Astrocyte (in vitro differentiated cells and primary cell): ENCODE measurements at regions not wholly inside any gene's neighbourhood (a gene's known extent, or its start where the extent isn't known, plus 50 kb on each side); places are given as distances from the start of the nearest gene placed in this dataset.

Experiments
- DNase-seq: peaks from one replicate; pipeline ENCODE4 v3.0.0-alpha.2; 2010; ENCODE audit warnings: low read depth
- FAIRE-seq: peaks from 2 replicates; lab custom pipeline; 2011; peaks lifted over from hg19 to GRCh38; lab: Jason Lieb, UNC
- H2AFZ ChIP-seq: 2 replicates; pipeline ENCODE4 v1.6.0; 2012; ENCODE audit warnings: low read depth, low read length, inconsistent platforms
- H3K27ac ChIP-seq: 2 replicates; pipeline ENCODE4 v1.5.1; 2011; ENCODE audit warnings: low read depth, low read length, inconsistent platforms
- H3K27me3 ChIP-seq: 2 replicates; pipeline ENCODE4 v1.6.0; 2011; ENCODE audit warnings: low read length, inconsistent platforms; ENCODE audit not compliant: insufficient read depth
- H3K36me3 ChIP-seq: 2 replicates; pipeline ENCODE4 v1.5.1; 2011; ENCODE audit warnings: low read length, inconsistent platforms; ENCODE audit not compliant: insufficient read depth
- H3K4me1 ChIP-seq: 2 replicates; pipeline ENCODE4 v1.5.1; 2011; ENCODE audit warnings: low read length, inconsistent platforms; ENCODE audit not compliant: insufficient read depth
- H3K4me2 ChIP-seq: 2 replicates; pipeline ENCODE4 v1.6.0; 2012; ENCODE audit warnings: low read length, inconsistent platforms
- H3K4me3 ChIP-seq: 2 replicates; pipeline ENCODE4 v1.5.1; 2011; ENCODE audit warnings: low read depth, mild to moderate bottlenecking, low read length, inconsistent platforms; ENCODE audit not compliant: insufficient read depth
- H3K79me2 ChIP-seq: 2 replicates; pipeline ENCODE4 v1.6.0; 2012; ENCODE audit warnings: mild to moderate bottlenecking, low read length, inconsistent platforms; ENCODE audit not compliant: insufficient read depth
- H3K9ac ChIP-seq: 2 replicates; pipeline ENCODE4 v1.6.0; 2012; ENCODE audit warnings: mild to moderate bottlenecking, low read length, inconsistent platforms
- H3K9me3 ChIP-seq: 2 replicates; pipeline ENCODE4 v1.5.1; 2012; ENCODE audit warnings: low read depth, mild to moderate bottlenecking, low read length, inconsistent platforms; ENCODE audit not compliant: insufficient read depth
- H4K20me1 ChIP-seq: 2 replicates; pipeline ENCODE4 v1.6.0; 2012; ENCODE audit warnings: low read length, inconsistent platforms; ENCODE audit not compliant: insufficient read depth
- H3K27ac Mint-ChIP-seq: one replicate; pipeline ENCODE4 v1.8.0; 2021; ENCODE audit warnings: mild to moderate bottlenecking, mixed read lengths; ENCODE audit not compliant: unreplicated experiment
- H3K27me3 Mint-ChIP-seq: one replicate; pipeline ENCODE4 v1.8.0; 2021; ENCODE audit warnings: low read depth, mixed read lengths; ENCODE audit not compliant: unreplicated experiment
- H3K36me3 Mint-ChIP-seq: one replicate; pipeline ENCODE4 v1.8.0; 2021; ENCODE audit warnings: low read depth, mixed read lengths; ENCODE audit not compliant: unreplicated experiment
- H3K4me1 Mint-ChIP-seq: one replicate; pipeline ENCODE4 v1.8.0; 2021; ENCODE audit warnings: low read depth, mixed read lengths; ENCODE audit not compliant: unreplicated experiment
- H3K4me3 Mint-ChIP-seq: one replicate; pipeline ENCODE4 v1.8.0; 2021; ENCODE audit warnings: mild to moderate bottlenecking, moderate library complexity, mixed read lengths; ENCODE audit not compliant: unreplicated experiment
- H3K9me3 Mint-ChIP-seq: one replicate; pipeline ENCODE4 v1.8.0; 2021; ENCODE audit warnings: mild to moderate bottlenecking, mixed read lengths; ENCODE audit not compliant: unreplicated experiment
- CTCF ChIP-seq: IDR thresholded peaks from 2 replicates; pipeline ENCODE4 v1.5.1; 2011; ENCODE audit warnings: low read depth, mild to moderate bottlenecking, inconsistent platforms, low read length, moderate library complexity; ENCODE audit not compliant: insufficient read depth
- EZH2 ChIP-seq: IDR thresholded peaks from 2 replicates; pipeline ENCODE4 v1.6.1; 2012; ENCODE audit warnings: mild to moderate bottlenecking, low read length, inconsistent platforms; ENCODE audit not compliant: insufficient read depth

GRCh38 chr10:21175797-21176196, 278.7 kb upstream of the NEBL start:
- Mint-ChIP-seq H3K36me3 (peaks cover 5% of the 10 kb centered on the region), H3K27me3 (peaks cover 1% of the 10 kb centered on the region), H3K4me3 (peak overlapping the region; percentile 87), H3K4me1 (peaks cover 15% of the 10 kb centered on the region), H3K9me3 (peaks cover 4% of the 10 kb centered on the region), H3K27ac (no peak overlapping the region)
- TF ChIP-seq EZH2 (no peak), CTCF (no peak)
- DNase-seq: no peak
- Histone ChIP-seq H3K4me3 (no peak overlapping the region), H3K79me2 (no peaks in the 10 kb centered on the region), H2AFZ (no peak overlapping the region), H3K9me3 (no peaks in the 10 kb centered on the region), H3K36me3 (no peaks in the 10 kb centered on the region), H3K9ac (no peak overlapping the region), H3K27ac (no peak overlapping the region), H4K20me1 (no peaks in the 10 kb centered on the region), H3K4me1 (peaks cover 4% of the 10 kb centered on the region), H3K4me2 (no peak overlapping the region), H3K27me3 (peaks cover 3% of the 10 kb centered on the region)
- no peak for FAIRE-seq

- no peak for FAIRE-seq
- no peak overlapping the region for H3K9ac ChIP-seq
- H3K27ac Mint-ChIP-seq: peak overlapping the region; percentile 71
Observed at GRCh38 chr10:21174715-21175495, 277.8 kb upstream of the NEBL start.

More at GRCh38 chr10:21174715-21175495, 277.8 kb upstream of the NEBL start:
- no peaks in the 10 kb centered on the region for H4K20me1 ChIP-seq
- H3K4me3 ChIP-seq: peak overlapping the region; percentile 39
- peak overlapping the region; percentile 79 for H2AFZ ChIP-seq
- peaks cover 4% of the 10 kb centered on the region for H3K9me3 Mint-ChIP-seq
- H3K9me3 ChIP-seq: no peaks in the 10 kb centered on the region
- H3K4me1 ChIP-seq: peaks cover 4% of the 10 kb centered on the region
- no peaks in the 10 kb centered on the region for H3K79me2 ChIP-seq
- DNase-seq: no peak
- peaks cover 15% of the 10 kb centered on the region for H3K4me1 Mint-ChIP-seq
- H3K4me3 Mint-ChIP-seq: peak overlapping the region; percentile 87
- no peak overlapping the region for H3K27ac ChIP-seq
- TF ChIP-seq CTCF: no peak
- no peak for TF ChIP-seq EZH2
- peaks cover 1% of the 10 kb centered on the region for H3K27me3 Mint-ChIP-seq
- peaks cover 3% of the 10 kb centered on the region for H3K27me3 ChIP-seq
- H3K36me3 Mint-ChIP-seq: peaks cover 5% of the 10 kb centered on the region
- H3K36me3 ChIP-seq: no peaks in the 10 kb centered on the region
- peak overlapping the region; percentile 91 for H3K4me2 ChIP-seq
